Neural progenitor cell (in vitro differentiated cells): ENCODE measurements at regions not wholly inside any gene's neighbourhood (a gene's known extent, or its start where the extent isn't known, plus 50 kb on each side); places are given as distances from the start of the nearest gene placed in this dataset.

Experiments
- DNase-seq: peaks from one replicate; pipeline ENCODE4 v3.0.0-alpha.2; 2016; ENCODE audit warnings: low spot score
- H2AFZ ChIP-seq: fragments of 200-600 bp; sonication (generic); replicated peaks from 2 replicates; pipeline ENCODE4 v1.6.1; 2016; ENCODE audit warnings: antibody characterized with exemption
- H3F3A ChIP-seq: fragments of 200-600 bp; sonication (generic); 2 replicates; pipeline ENCODE4 v1.6.1; 2016; ENCODE audit warnings: antibody characterized with exemption, low read depth
- H3K27ac ChIP-seq: fragments of 200-600 bp; sonication (generic); 2 replicates; pipeline ENCODE4 v1.5.1; 2016; ENCODE audit warnings: mild to moderate bottlenecking
- H3K27me3 ChIP-seq: fragments of 200-600 bp; sonication (generic); 2 replicates; pipeline ENCODE4 v1.6.1; 2016; ENCODE audit warnings: mild to moderate bottlenecking, moderate library complexity
- H3K36me3 ChIP-seq: fragments of 200-600 bp; sonication (generic); 2 replicates; pipeline ENCODE4 v1.5.1; 2016
- H3K4me1 ChIP-seq: fragments of 200-600 bp; sonication (generic); 2 replicates; pipeline ENCODE4 v1.6.1; 2016; ENCODE audit warnings: mixed run types
- H3K4me2 ChIP-seq: fragments of 200-600 bp; sonication (generic); 2 replicates; pipeline ENCODE4 v1.6.1; 2016
- H3K4me3 ChIP-seq: fragments of 200-600 bp; sonication (generic); 2 replicates; pipeline ENCODE4 v1.5.1; 2016
- H3K79me2 ChIP-seq: fragments of 200-600 bp; sonication (generic); 2 replicates; pipeline ENCODE4 v1.6.1; 2016; ENCODE audit warnings: low read depth
- H3K9ac ChIP-seq: fragments of 200-600 bp; sonication (generic); 2 replicates; pipeline ENCODE4 v1.6.1; 2016
- H3K9me3 ChIP-seq: fragments of 200-600 bp; sonication (generic); 2 replicates; pipeline ENCODE4 v1.5.1; 2016; ENCODE audit warnings: low read depth
- H4K20me1 ChIP-seq: fragments of 200-600 bp; sonication (generic); 2 replicates; pipeline ENCODE4 v1.6.1; 2016; ENCODE audit warnings: low read depth
- H3K27ac Mint-ChIP-seq: 3 replicates; pipeline ENCODE4 v1.8.0; 2021; ENCODE audit warnings: mixed read lengths
- H3K27me3 Mint-ChIP-seq: 2 replicates; pipeline ENCODE4 v1.8.0; 2022; ENCODE audit warnings: low read depth, mild to moderate bottlenecking, inconsistent platforms, moderate library complexity, mixed read lengths; ENCODE audit not compliant: insufficient read depth
- H3K36me3 Mint-ChIP-seq: 3 replicates; pipeline ENCODE4 v1.8.0; 2021; ENCODE audit warnings: mixed read lengths
- H3K4me1 Mint-ChIP-seq: 3 replicates; pipeline ENCODE4 v1.8.0; 2021; ENCODE audit warnings: mixed read lengths
- H3K4me3 Mint-ChIP-seq: 3 replicates; pipeline ENCODE4 v1.8.0; 2021; ENCODE audit warnings: mild to moderate bottlenecking, moderate library complexity, mixed read lengths
- H3K9me3 Mint-ChIP-seq: 3 replicates; pipeline ENCODE4 v1.8.0; 2020; ENCODE audit warnings: mixed read lengths
- CTCF ChIP-seq: fragments of 200-600 bp; sonication (generic); IDR thresholded peaks from 2 replicates; pipeline ENCODE4 v1.5.1; 2017; ENCODE audit warnings: antibody characterized with exemption, mild to moderate bottlenecking
- EZH2 ChIP-seq: fragments of 200-600 bp; sonication (generic); IDR thresholded peaks from 2 replicates; pipeline ENCODE4 v1.6.1; 2017; ENCODE audit warnings: antibody characterized with exemption, mild to moderate bottlenecking, moderate library complexity
- EZH2phosphoT487 ChIP-seq: fragments of 200-600 bp; sonication (generic); IDR thresholded peaks from 2 replicates; pipeline ENCODE4 v1.6.1; 2017; ENCODE audit warnings: antibody characterized with exemption

- Mint-ChIP-seq H3K9me3 (peaks cover 9% of the 10 kb centered on the region), H3K4me1 (peaks cover 4% of the 10 kb centered on the region), H3K27me3 (no peaks in the 10 kb centered on the region), H3K27ac (no peak overlapping the region), H3K4me3 (no peak overlapping the region), H3K36me3 (peaks cover 2% of the 10 kb centered on the region)
- H2AFZ ChIP-seq, result no peak overlapping the region
- DNase-seq, result no peak
- peaks cover 14% of the 10 kb centered on the region for H3K9me3 ChIP-seq
- H3K4me1 ChIP-seq, result no peaks in the 10 kb centered on the region
- H3K79me2 ChIP-seq, result no peaks in the 10 kb centered on the region
- H3K27ac ChIP-seq, result no peak overlapping the region
- no peaks in the 10 kb centered on the region for H4K20me1 ChIP-seq
- H3K4me2 ChIP-seq, result no peak overlapping the region
- H3F3A ChIP-seq, result no peaks in the 10 kb centered on the region
- no peaks in the 10 kb centered on the region for H3K36me3 ChIP-seq
- H3K9ac ChIP-seq, result no peak overlapping the region
- H3K4me3 ChIP-seq, result no peak overlapping the region
- H3K27me3 ChIP-seq, result no peaks in the 10 kb centered on the region
- no peak for TF ChIP-seq EZH2
- no peak for TF ChIP-seq EZH2phosphoT487
- no peak for TF ChIP-seq CTCF
Measured at GRCh38 chr1:220952961-220953643, 73.9 kb downstream of the HLX start.

- H3K36me3 Mint-ChIP-seq, result peaks cover 2% of the 10 kb centered on the region
- Histone ChIP-seq H3K9ac (no peak overlapping the region), H3K36me3 (no peaks in the 10 kb centered on the region), H3K4me2 (no peak overlapping the region), H3F3A (no peaks in the 10 kb centered on the region), H2AFZ (no peak overlapping the region), H3K27me3 (no peaks in the 10 kb centered on the region), H3K79me2 (no peaks in the 10 kb centered on the region), H3K27ac (no peak overlapping the region), H3K9me3 (peaks cover 13% of the 10 kb centered on the region), H4K20me1 (no peaks in the 10 kb centered on the region), H3K4me3 (no peak overlapping the region), H3K4me1 (no peaks in the 10 kb centered on the region)
- no peaks in the 10 kb centered on the region for H3K27me3 Mint-ChIP-seq
- DNase-seq, result no peak
- H3K4me3 Mint-ChIP-seq, result no peak overlapping the region
- TF ChIP-seq EZH2phosphoT487 (no peak), EZH2 (no peak)
- H3K9me3 Mint-ChIP-seq, result peaks cover 7% of the 10 kb centered on the region
- H3K4me1 Mint-ChIP-seq, result peaks cover 4% of the 10 kb centered on the region
- H3K27ac Mint-ChIP-seq, result no peak overlapping the region
Measured at GRCh38 chr1:220954321-220955075, 75.3 kb downstream of the HLX start.

GRCh38 chr1:220955116-220955515 lies 75.9 kb downstream of the HLX start:
- no peak overlapping the region for H3K4me3 Mint-ChIP-seq
- no peaks in the 10 kb centered on the region for H3K27me3 Mint-ChIP-seq
- Histone ChIP-seq H3K27ac (no peak overlapping the region), H3K4me3 (no peak overlapping the region), H3K4me2 (no peak overlapping the region), H3F3A (no peaks in the 10 kb centered on the region), H3K27me3 (no peaks in the 10 kb centered on the region), H2AFZ (no peak overlapping the region), H3K36me3 (no peaks in the 10 kb centered on the region), H3K9me3 (peaks cover 6% of the 10 kb centered on the region), H3K79me2 (no peaks in the 10 kb centered on the region), H3K4me1 (no peaks in the 10 kb centered on the region), H4K20me1 (no peaks in the 10 kb centered on the region), H3K9ac (no peak overlapping the region)
- H3K4me1 Mint-ChIP-seq, result peaks cover 4% of the 10 kb centered on the region
- TF ChIP-seq CTCF, result no peak
- TF ChIP-seq EZH2, result no peak
- no peak for TF ChIP-seq EZH2phosphoT487
- no peaks in the 10 kb centered on the region for H3K36me3 Mint-ChIP-seq
- peaks cover 3% of the 10 kb centered on the region for H3K9me3 Mint-ChIP-seq
- DNase-seq, result no peak
- no peak overlapping the region for H3K27ac Mint-ChIP-seq
